ENCODE measurements at regions not wholly inside any gene's neighbourhood (a gene's known extent, or its start where the extent isn't known, plus 50 kb on each side); places are given as distances from the start of the nearest gene placed in this dataset.

- no peaks in the 10 kb centered on the region for H3K36me3 ChIP-seq (replicated peaks in 1 of 2; ENCODE audit: control insufficient read depth in 2 of 2, insufficient read depth in 2 of 2, low read length in 2 of 2)
- no peak overlapping the region for H3K9ac ChIP-seq (ENCODE audit: low read depth, low read length, poor library complexity)
- no peak overlapping the region for H2AK5ac ChIP-seq (ENCODE audit: low read depth, low read length)
- H3K27me3 ChIP-seq (ENCODE audit: control insufficient read depth in 3 of 3, insufficient read depth in 3 of 3, low read depth in 1 of 3, low read length in 3 of 3) = no peaks in the 10 kb centered on the region
- H3K79me1 ChIP-seq (ENCODE audit: low read depth, low read length) = no peaks in the 10 kb centered on the region
- no peak overlapping the region for H4K91ac ChIP-seq (ENCODE audit: low read depth, low read length, poor library complexity)
- H3K4ac ChIP-seq (ENCODE audit: low read length) = no peak overlapping the region
- H3K4me3 ChIP-seq (ENCODE audit: low read length in 2 of 2) = no peak overlapping the region
- DNase-seq (ENCODE audit: low spot score) = no peak
- WGBS, 2 donors (ENCODE audit: extremely low coverage in 2 of 2, insufficient read length in 2 of 2, insufficient replicate concordance in 1 of 2) = no CpG with 5 or more reads among the region's 1 CpG
- H3K23ac ChIP-seq (ENCODE audit: low read depth, low read length, poor library complexity) = no peak overlapping the region
- H3K18ac ChIP-seq (ENCODE audit: low read length) = no peak overlapping the region
- no peak overlapping the region for H2BK15ac ChIP-seq (ENCODE audit: low read length)
- H3K9me3 ChIP-seq (replicated peaks in 1 of 2; ENCODE audit: control insufficient read depth in 2 of 2, insufficient read depth in 1 of 2, low read depth in 1 of 2, low read length in 2 of 2) = no peaks in the 10 kb centered on the region
- H2BK12ac ChIP-seq (ENCODE audit: low read length) = no peak overlapping the region
- H2BK5ac ChIP-seq (ENCODE audit: low read length) = no peak overlapping the region
- H3K4me1 ChIP-seq (ENCODE audit: control insufficient read depth in 2 of 2, insufficient read depth in 1 of 2, low read depth in 1 of 2, low read length in 2 of 2) = no peaks in the 10 kb centered on the region
- H2BK120ac ChIP-seq (ENCODE audit: low read depth, low read length) = no peak overlapping the region
- no peak overlapping the region for H3K14ac ChIP-seq (ENCODE audit: low read length)
- no peak overlapping the region for H4K8ac ChIP-seq (ENCODE audit: low read depth, low read length)
- no peak overlapping the region for H3K27ac ChIP-seq (replicated peaks; ENCODE audit: low read length)
- no peak overlapping the region for H3K4me2 ChIP-seq (ENCODE audit: insufficient read depth, low read length, poor library complexity, severe bottlenecking)
- no peak overlapping the region for H2AFZ ChIP-seq (ENCODE audit: low read length)
Measured at GRCh38 chr14:27015065-27015464, 417.2 kb upstream of the NOVA1 start.

GRCh38 chr14:27025648-27026047, 427.8 kb upstream of the NOVA1 start:
- no peak overlapping the region for H3K27ac ChIP-seq (replicated peaks; ENCODE audit: low read length)

GRCh38 chr14:27026097-27026496, 428.3 kb upstream of the NOVA1 start:
- no CpG with 5 or more reads among the region's 3 CpGs for WGBS, 2 donors (ENCODE audit: extremely low coverage in 2 of 2, insufficient read length in 2 of 2, insufficient replicate concordance in 1 of 2)
- Histone ChIP-seq H2BK120ac (ENCODE audit: low read depth, low read length) (no peak overlapping the region), H3K79me1 (ENCODE audit: low read depth, low read length) (no peaks in the 10 kb centered on the region), H3K23ac (ENCODE audit: low read depth, low read length, poor library complexity) (no peak overlapping the region), H2AFZ (ENCODE audit: low read length) (peak overlapping the region; percentile 2), H3K18ac (ENCODE audit: low read length) (no peak overlapping the region), H3K4me2 (ENCODE audit: insufficient read depth, low read length, poor library complexity, severe bottlenecking) (no peak overlapping the region), H4K8ac (ENCODE audit: low read depth, low read length) (no peak overlapping the region), H3K14ac (ENCODE audit: low read length) (no peak overlapping the region), H4K91ac (ENCODE audit: low read depth, low read length, poor library complexity) (no peak overlapping the region), H3K4ac (ENCODE audit: low read length) (no peak overlapping the region), H2AK5ac (ENCODE audit: low read depth, low read length) (no peak overlapping the region), H3K36me3 (replicated peaks in 1 of 2; ENCODE audit: control insufficient read depth in 2 of 2, insufficient read depth in 2 of 2, low read length in 2 of 2) (no peaks in the 10 kb centered on the region), H3K27me3 (ENCODE audit: control insufficient read depth in 3 of 3, insufficient read depth in 3 of 3, low read depth in 1 of 3, low read length in 3 of 3) (no peaks in the 10 kb centered on the region), H3K9me3 (replicated peaks in 1 of 2; ENCODE audit: control insufficient read depth in 2 of 2, insufficient read depth in 1 of 2, low read depth in 1 of 2, low read length in 2 of 2) (no peaks in the 10 kb centered on the region), H3K4me3 (ENCODE audit: low read length in 2 of 2) (no peak overlapping the region), H3K4me1 (ENCODE audit: control insufficient read depth in 2 of 2, insufficient read depth in 1 of 2, low read depth in 1 of 2, low read length in 2 of 2) (no peaks in the 10 kb centered on the region), H3K27ac (replicated peaks; ENCODE audit: low read length) (no peak overlapping the region), H2BK12ac (ENCODE audit: low read length) (no peak overlapping the region), H2BK5ac (ENCODE audit: low read length) (no peak overlapping the region), H2BK15ac (ENCODE audit: low read length) (no peak overlapping the region), H3K9ac (ENCODE audit: low read depth, low read length, poor library complexity) (no peak overlapping the region)
- no peak for DNase-seq (ENCODE audit: low spot score)

More at GRCh38 chr14:27025648-27026047, 427.8 kb upstream of the NOVA1 start:
- no peak overlapping the region for H2BK15ac ChIP-seq (ENCODE audit: low read length)
- H2BK120ac ChIP-seq (ENCODE audit: low read depth, low read length) = no peak overlapping the region
- H3K4me1 ChIP-seq (ENCODE audit: control insufficient read depth in 2 of 2, insufficient read depth in 1 of 2, low read depth in 1 of 2, low read length in 2 of 2) = no peaks in the 10 kb centered on the region
- H3K14ac ChIP-seq (ENCODE audit: low read length) = no peak overlapping the region
- no peaks in the 10 kb centered on the region for H3K36me3 ChIP-seq (replicated peaks in 1 of 2; ENCODE audit: control insufficient read depth in 2 of 2, insufficient read depth in 2 of 2, low read length in 2 of 2)
- DNase-seq (ENCODE audit: low spot score) = no peak
- no peak overlapping the region for H2BK5ac ChIP-seq (ENCODE audit: low read length)
- no peak overlapping the region for H4K91ac ChIP-seq (ENCODE audit: low read depth, low read length, poor library complexity)
- H3K23ac ChIP-seq (ENCODE audit: low read depth, low read length, poor library complexity) = no peak overlapping the region
- no peaks in the 10 kb centered on the region for H3K27me3 ChIP-seq (ENCODE audit: control insufficient read depth in 3 of 3, insufficient read depth in 3 of 3, low read depth in 1 of 3, low read length in 3 of 3)
- H2AK5ac ChIP-seq (ENCODE audit: low read depth, low read length) = no peak overlapping the region
- H3K4me2 ChIP-seq (ENCODE audit: insufficient read depth, low read length, poor library complexity, severe bottlenecking) = no peak overlapping the region
- H4K8ac ChIP-seq (ENCODE audit: low read depth, low read length) = no peak overlapping the region
- no peak overlapping the region for H3K9ac ChIP-seq (ENCODE audit: low read depth, low read length, poor library complexity)
- no peaks in the 10 kb centered on the region for H3K9me3 ChIP-seq (replicated peaks in 1 of 2; ENCODE audit: control insufficient read depth in 2 of 2, insufficient read depth in 1 of 2, low read depth in 1 of 2, low read length in 2 of 2)
- no peak overlapping the region for H3K18ac ChIP-seq (ENCODE audit: low read length)
- no CpG with 5 or more reads among the region's 1 CpG for WGBS, 2 donors (ENCODE audit: extremely low coverage in 2 of 2, insufficient read length in 2 of 2, insufficient replicate concordance in 1 of 2)
- no peak overlapping the region for H2BK12ac ChIP-seq (ENCODE audit: low read length)
- peak overlapping the region; percentile 2 for H2AFZ ChIP-seq (ENCODE audit: low read length)
- no peak overlapping the region for H3K4ac ChIP-seq (ENCODE audit: low read length)
- H3K4me3 ChIP-seq (ENCODE audit: low read length in 2 of 2) = no peak overlapping the region
- no peaks in the 10 kb centered on the region for H3K79me1 ChIP-seq (ENCODE audit: low read depth, low read length)

- H2BK120ac ChIP-seq (ENCODE audit: low read depth, low read length) = no peak overlapping the region
- no peak overlapping the region for H2AFZ ChIP-seq (ENCODE audit: low read length)
- no peak overlapping the region for H4K91ac ChIP-seq (ENCODE audit: low read depth, low read length, poor library complexity)
- H3K9me3 ChIP-seq (replicated peaks in 1 of 2; ENCODE audit: control insufficient read depth in 2 of 2, insufficient read depth in 1 of 2, low read depth in 1 of 2, low read length in 2 of 2) = no peaks in the 10 kb centered on the region
- peaks cover 0 to under 1% of the 10 kb centered on the region in 2 donors for H3K4me1 ChIP-seq (ENCODE audit: control insufficient read depth in 2 of 2, insufficient read depth in 1 of 2, low read depth in 1 of 2, low read length in 2 of 2)
- no peak overlapping the region for H3K14ac ChIP-seq (ENCODE audit: low read length)
- H3K27ac ChIP-seq (replicated peaks; ENCODE audit: low read length) = no peak overlapping the region
- H3K4me3 ChIP-seq (ENCODE audit: low read length in 2 of 2) = no peak overlapping the region
- no peak overlapping the region for H3K18ac ChIP-seq (ENCODE audit: low read length)
- H2BK12ac ChIP-seq (ENCODE audit: low read length) = no peak overlapping the region
- no peak overlapping the region for H2AK5ac ChIP-seq (ENCODE audit: low read depth, low read length)
- no peaks in the 10 kb centered on the region for H3K79me1 ChIP-seq (ENCODE audit: low read depth, low read length)
- WGBS, 2 donors (ENCODE audit: extremely low coverage in 2 of 2, insufficient read length in 2 of 2, insufficient replicate concordance in 1 of 2) = no CpG with 5 or more reads among the region's 2 CpGs
- H3K23ac ChIP-seq (ENCODE audit: low read depth, low read length, poor library complexity) = no peak overlapping the region
- H3K9ac ChIP-seq (ENCODE audit: low read depth, low read length, poor library complexity) = no peak overlapping the region
- no peak overlapping the region for H3K4ac ChIP-seq (ENCODE audit: low read length)
- H2BK15ac ChIP-seq (ENCODE audit: low read length) = no peak overlapping the region
- H4K8ac ChIP-seq (ENCODE audit: low read depth, low read length) = no peak overlapping the region
- peak; percentile 8 for DNase-seq (ENCODE audit: low spot score)
- no peak overlapping the region for H3K4me2 ChIP-seq (ENCODE audit: insufficient read depth, low read length, poor library complexity, severe bottlenecking)
- H3K36me3 ChIP-seq (replicated peaks in 1 of 2; ENCODE audit: control insufficient read depth in 2 of 2, insufficient read depth in 2 of 2, low read length in 2 of 2) = no peaks in the 10 kb centered on the region
- no peak overlapping the region for H2BK5ac ChIP-seq (ENCODE audit: low read length)
- no peaks in the 10 kb centered on the region for H3K27me3 ChIP-seq (ENCODE audit: control insufficient read depth in 3 of 3, insufficient read depth in 3 of 3, low read depth in 1 of 3, low read length in 3 of 3)
Measured at GRCh38 chr14:27040552-27040951, 442.7 kb upstream of the NOVA1 start.

Data from neuronal stem cell (in vitro differentiated cells).